A549 (cell line): ENCODE measurements at regions not wholly inside any gene's neighbourhood (a gene's known extent, or its start where the extent isn't known, plus 50 kb on each side); places are given as distances from the start of the nearest gene placed in this dataset.

Experiments used
- PBX3 ChIP-seq: IDR thresholded peaks from 2 replicates; pipeline ENCODE4 v1.6.1; 2012
- TF ChIP-seq, protein P1 (sequence below): fragments of >200 bp; sonication (Bioruptor Twin); formaldehyde crosslinking; IDR thresholded peaks from 3 replicates; pipeline ENCODE4 v1.5.1; 2016
- TF ChIP-seq, protein P2 (sequence below): fragments of 450-650 bp; IDR thresholded peaks from 2 replicates; pipeline ENCODE4 v1.6.1; 2014; ENCODE audit warnings: antibody characterized with exemption

DNA sequence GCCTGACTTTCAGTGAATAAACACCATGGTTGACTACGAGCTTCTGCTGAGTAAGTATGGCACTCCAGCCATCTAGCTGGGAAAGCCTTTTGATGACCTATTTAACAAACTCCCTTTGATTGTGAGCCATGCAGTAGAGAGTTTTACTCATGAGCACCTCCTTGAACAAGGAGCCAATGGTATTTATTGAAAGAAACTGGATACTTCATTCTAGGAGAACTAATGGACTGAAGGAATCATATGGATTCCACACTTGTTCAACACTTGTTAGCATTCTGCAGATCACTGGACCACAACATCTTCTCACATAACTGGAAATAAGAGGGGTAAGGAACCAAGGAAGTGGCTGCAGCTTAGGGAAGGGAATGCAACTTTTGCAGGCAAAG is 320.9 kb upstream of the ETAA1 start:
- TF ChIP-seq, protein P1, sequence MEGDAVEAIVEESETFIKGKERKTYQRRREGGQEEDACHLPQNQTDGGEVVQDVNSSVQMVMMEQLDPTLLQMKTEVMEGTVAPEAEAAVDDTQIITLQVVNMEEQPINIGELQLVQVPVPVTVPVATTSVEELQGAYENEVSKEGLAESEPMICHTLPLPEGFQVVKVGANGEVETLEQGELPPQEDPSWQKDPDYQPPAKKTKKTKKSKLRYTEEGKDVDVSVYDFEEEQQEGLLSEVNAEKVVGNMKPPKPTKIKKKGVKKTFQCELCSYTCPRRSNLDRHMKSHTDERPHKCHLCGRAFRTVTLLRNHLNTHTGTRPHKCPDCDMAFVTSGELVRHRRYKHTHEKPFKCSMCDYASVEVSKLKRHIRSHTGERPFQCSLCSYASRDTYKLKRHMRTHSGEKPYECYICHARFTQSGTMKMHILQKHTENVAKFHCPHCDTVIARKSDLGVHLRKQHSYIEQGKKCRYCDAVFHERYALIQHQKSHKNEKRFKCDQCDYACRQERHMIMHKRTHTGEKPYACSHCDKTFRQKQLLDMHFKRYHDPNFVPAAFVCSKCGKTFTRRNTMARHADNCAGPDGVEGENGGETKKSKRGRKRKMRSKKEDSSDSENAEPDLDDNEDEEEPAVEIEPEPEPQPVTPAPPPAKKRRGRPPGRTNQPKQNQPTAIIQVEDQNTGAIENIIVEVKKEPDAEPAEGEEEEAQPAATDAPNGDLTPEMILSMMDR, result no peak
- TF ChIP-seq, protein P2, sequence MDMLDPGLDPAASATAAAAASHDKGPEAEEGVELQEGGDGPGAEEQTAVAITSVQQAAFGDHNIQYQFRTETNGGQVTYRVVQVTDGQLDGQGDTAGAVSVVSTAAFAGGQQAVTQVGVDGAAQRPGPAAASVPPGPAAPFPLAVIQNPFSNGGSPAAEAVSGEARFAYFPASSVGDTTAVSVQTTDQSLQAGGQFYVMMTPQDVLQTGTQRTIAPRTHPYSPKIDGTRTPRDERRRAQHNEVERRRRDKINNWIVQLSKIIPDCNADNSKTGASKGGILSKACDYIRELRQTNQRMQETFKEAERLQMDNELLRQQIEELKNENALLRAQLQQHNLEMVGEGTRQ, result no peak
- no peak for TF ChIP-seq PBX3
